BLaER1 treated with 17β-estradiol and CSF1 and Interleukin-3, amounts not matched to agents 10 nM and 100 nM (cell line): ENCODE measurements at regions not wholly inside any gene's neighbourhood (a gene's known extent, or its start where the extent isn't known, plus 50 kb on each side); places are given as distances from the start of the nearest gene placed in this dataset.
"Not testable (repeated sequence)": the region's sequence is repeated elsewhere in the genome, so short reads cannot be mapped to it uniquely, and the experiment has no call there.

Source experiments
- H3K27ac ChIP-seq, 11 experiments: shearing (Covaris generic); formaldehyde crosslinking; 2 replicates each; pipeline ENCODE4 v1.8.1; 2022
- H3K27me3 ChIP-seq, 11 experiments: shearing (Covaris generic); formaldehyde crosslinking; 2 replicates each; pipeline ENCODE4 v1.8.1; 2022
- H3K36me3 ChIP-seq, 11 experiments: shearing (Covaris generic); formaldehyde crosslinking; 2 replicates each; pipeline ENCODE4 v1.8.1; 2022
- H3K4me1 ChIP-seq, 10 experiments: shearing (Covaris generic); formaldehyde crosslinking; 2 replicates each; pipeline ENCODE4 v1.8.1; 2022
- H3K4me2 ChIP-seq, 11 experiments: shearing (Covaris generic); formaldehyde crosslinking; 2 replicates each; pipeline ENCODE4 v1.8.1; 2022
- H3K4me3 ChIP-seq, 10 experiments: shearing (Covaris generic); formaldehyde crosslinking; 2 replicates each; pipeline ENCODE4 v1.8.1; 2022
- H3K9ac ChIP-seq, 11 experiments: shearing (Covaris generic); formaldehyde crosslinking; 2 replicates each; pipeline ENCODE4 v1.8.1; 2022
- H3K9me3 ChIP-seq, 11 experiments: shearing (Covaris generic); formaldehyde crosslinking; replicated peaks in 1 of 11; 2 replicates each; pipeline ENCODE4 v1.8.1; 2022
- H4K20me1 ChIP-seq, 11 experiments: shearing (Covaris generic); formaldehyde crosslinking; 2 replicates each; pipeline ENCODE4 v1.8.1; 2022
- Cebpa-rat ChIP-seq, 11 experiments: shearing (Covaris generic); IDR thresholded peaks; 2 replicates each; pipeline ENCODE4 v1.8.1; 2022

GRCh38 chr12:60714141-60714900 lies 1118.5 kb downstream of the SLC16A7 start:
- no peaks in the 10 kb centered on the region for H3K27me3 ChIP-seq
- no peak overlapping the region for H3K9ac ChIP-seq
- H3K4me2 ChIP-seq, result no peak overlapping the region
- no peaks in the 10 kb centered on the region for H4K20me1 ChIP-seq
- no peaks in the 10 kb centered on the region for H3K36me3 ChIP-seq
- H3K4me3 ChIP-seq, result no peak overlapping the region
- H3K27ac ChIP-seq, result no peak overlapping the region
- H3K4me1 ChIP-seq, result no peaks in the 10 kb centered on the region
- no peaks in the 10 kb centered on the region for H3K9me3 ChIP-seq
- TF ChIP-seq Cebpa-rat (IDR thresholded peaks at IDR 0.05), result no peak

GRCh38 chr12:60724475-60724874 lies 1128.6 kb downstream of the SLC16A7 start:
- H3K4me3 ChIP-seq, result no peak overlapping the region
- no peaks in the 10 kb centered on the region for H3K36me3 ChIP-seq
- no peaks in the 10 kb centered on the region for H3K9me3 ChIP-seq
- no peaks in the 10 kb centered on the region for H4K20me1 ChIP-seq
- no peaks in the 10 kb centered on the region for H3K27me3 ChIP-seq
- H3K9ac ChIP-seq, result no peak overlapping the region
- H3K27ac ChIP-seq, result no peak overlapping the region
- no peak overlapping the region for H3K4me2 ChIP-seq
- no peak for TF ChIP-seq Cebpa-rat (IDR thresholded peaks at IDR 0.05)
- no peaks in the 10 kb centered on the region for H3K4me1 ChIP-seq

- no peaks in the 10 kb centered on the region for H4K20me1 ChIP-seq
- no peaks in the 10 kb centered on the region for H3K36me3 ChIP-seq
- no peak overlapping the region for H3K9ac ChIP-seq
- H3K4me2 ChIP-seq, result no peak overlapping the region
- no peaks in the 10 kb centered on the region for H3K27me3 ChIP-seq
- H3K27ac ChIP-seq, result no peak overlapping the region
- no peaks in the 10 kb centered on the region for H3K4me1 ChIP-seq
- H3K4me3 ChIP-seq, result no peak overlapping the region
- TF ChIP-seq Cebpa-rat (IDR thresholded peaks at IDR 0.05), result no peak
- no peaks in the 10 kb centered on the region for H3K9me3 ChIP-seq
Measured at GRCh38 chr12:60724984-60725383, 1129.2 kb downstream of the SLC16A7 start.

GRCh38 chr12:60752589-60752988 lies 1156.8 kb downstream of the SLC16A7 start:
- TF ChIP-seq Cebpa-rat (IDR thresholded peaks at IDR 0.05), result no peak
- H3K9me3 ChIP-seq, result 0 out of 22 replicates have a peak, but pooled peaks cover 0 to 6% (median 0%) of the 10 kb centered on the region in 11 experiments

GRCh38 chr12:60758224-60758623 lies 1162.4 kb downstream of the SLC16A7 start:
- no peaks in the 10 kb centered on the region; a peak in 1 of 22 replicates for H3K9me3 ChIP-seq
- H3K4me3 ChIP-seq, result no peak overlapping the region
- H3K27me3 ChIP-seq, result no peaks in the 10 kb centered on the region
- no peak overlapping the region for H3K4me2 ChIP-seq
- H3K36me3 ChIP-seq, result no peaks in the 10 kb centered on the region
- H3K9ac ChIP-seq, result no peak overlapping the region
- no peak for TF ChIP-seq Cebpa-rat (IDR thresholded peaks at IDR 0.05)
- H3K4me1 ChIP-seq, result no peaks in the 10 kb centered on the region
- no peaks in the 10 kb centered on the region for H4K20me1 ChIP-seq
- no peak overlapping the region for H3K27ac ChIP-seq

More at GRCh38 chr12:60752589-60752988, 1156.8 kb downstream of the SLC16A7 start:
- no peak overlapping the region for H3K9ac ChIP-seq
- no peaks in the 10 kb centered on the region for H3K4me1 ChIP-seq
- no peak overlapping the region for H3K4me2 ChIP-seq
- H3K4me3 ChIP-seq, result no peak overlapping the region
- H3K36me3 ChIP-seq, result no peaks in the 10 kb centered on the region
- no peak overlapping the region for H3K27ac ChIP-seq
- no peaks in the 10 kb centered on the region for H4K20me1 ChIP-seq
- no peaks in the 10 kb centered on the region for H3K27me3 ChIP-seq

GRCh38 chr12:60760965-60761364 lies 1165.1 kb downstream of the SLC16A7 start:
- no peak overlapping the region for H3K4me3 ChIP-seq

GRCh38 chr12:60801166-60801565 lies 1205.3 kb downstream of the SLC16A7 start:
- not testable (repeated sequence) for H3K4me2 ChIP-seq

More at GRCh38 chr12:60760965-60761364, 1165.1 kb downstream of the SLC16A7 start:
- Histone ChIP-seq H4K20me1 (no peaks in the 10 kb centered on the region), H3K27ac (no peak overlapping the region), H3K9me3 (no peaks in the 10 kb centered on the region; a peak in 1 of 22 replicates), H3K9ac (no peak overlapping the region), H3K27me3 (no peaks in the 10 kb centered on the region), H3K4me2 (no peak overlapping the region), H3K4me1 (no peaks in the 10 kb centered on the region), H3K36me3 (no peaks in the 10 kb centered on the region)
- no peak for TF ChIP-seq Cebpa-rat (IDR thresholded peaks at IDR 0.05)

GRCh38 chr12:60803147-60803546 lies 1207.3 kb downstream of the SLC16A7 start:
- H3K9me3 ChIP-seq, result no peaks in the 10 kb centered on the region
- H3K36me3 ChIP-seq, result no peaks in the 10 kb centered on the region
- no peak overlapping the region for H3K27ac ChIP-seq
- H3K4me1 ChIP-seq, result no peaks in the 10 kb centered on the region
- no peaks in the 10 kb centered on the region for H4K20me1 ChIP-seq
- no peak overlapping the region for H3K9ac ChIP-seq
- H3K4me2 ChIP-seq, result no peak overlapping the region
- TF ChIP-seq Cebpa-rat (IDR thresholded peaks at IDR 0.05), result no peak
- H3K27me3 ChIP-seq, result no peaks in the 10 kb centered on the region
- H3K4me3 ChIP-seq, result no peak overlapping the region

More at GRCh38 chr12:60801166-60801565, 1205.3 kb downstream of the SLC16A7 start:
- not testable (repeated sequence) for H3K27me3 ChIP-seq, H4K20me1 ChIP-seq, H3K36me3 ChIP-seq, H3K27ac ChIP-seq, H3K4me3 ChIP-seq, H3K9ac ChIP-seq, H3K9me3 ChIP-seq, H3K4me1 ChIP-seq

- H3K4me3 ChIP-seq, result no peak overlapping the region
- no peaks in the 10 kb centered on the region for H4K20me1 ChIP-seq
Measured at GRCh38 chr12:60805364-60805763, 1209.5 kb downstream of the SLC16A7 start.

GRCh38 chr12:60819794-60820193 lies 1224.0 kb downstream of the SLC16A7 start:
- no peak overlapping the region for H3K27ac ChIP-seq
- no peaks in the 10 kb centered on the region for H3K36me3 ChIP-seq
- H3K4me1 ChIP-seq, result no peaks in the 10 kb centered on the region
- no peak overlapping the region for H3K4me2 ChIP-seq
- H4K20me1 ChIP-seq, result no peaks in the 10 kb centered on the region
- no peak overlapping the region for H3K9ac ChIP-seq
- TF ChIP-seq Cebpa-rat (IDR thresholded peaks at IDR 0.05), result no peak
- H3K4me3 ChIP-seq, result no peak overlapping the region
- no peaks in the 10 kb centered on the region for H3K27me3 ChIP-seq
- H3K9me3 ChIP-seq, result 0 out of 22 replicates have a peak, but pooled peaks cover 0 to 3% (median 0%) of the 10 kb centered on the region in 11 experiments

More at GRCh38 chr12:60805364-60805763, 1209.5 kb downstream of the SLC16A7 start:
- Histone ChIP-seq H3K27me3 (no peaks in the 10 kb centered on the region), H3K4me2 (no peak overlapping the region), H3K4me1 (no peaks in the 10 kb centered on the region), H3K36me3 (no peaks in the 10 kb centered on the region), H3K9ac (no peak overlapping the region), H3K27ac (no peak overlapping the region), H3K9me3 (no peaks in the 10 kb centered on the region)
- TF ChIP-seq Cebpa-rat (IDR thresholded peaks at IDR 0.05), result no peak
